B cell (primary cell): ENCODE measurements at regions not wholly inside any gene's neighbourhood (a gene's known extent, or its start where the extent isn't known, plus 50 kb on each side); places are given as distances from the start of the nearest gene placed in this dataset.

Experiments
- ATAC-seq: fragments of 200-7000 bp; cut with Tn5 transposase; one replicate; pipeline ENCODE4 v1.10.0; 2021; ENCODE audit warnings: low read depth, mild to moderate bottlenecking, moderate number of reproducible peaks, moderate library complexity
- CTCF ChIA-PET: fragments of 350-600 bp; sonication (Branson Sonifier 250); formaldehyde crosslinking; loops from one replicate; lab custom pipeline; 2021; ENCODE audit warnings: antibody characterized with exemption, inconsistent platforms; lab: Charles Lee
- POLR2A ChIA-PET: fragments of 350-600 bp; sonication (Branson Sonifier 250); formaldehyde crosslinking; loops from one replicate; lab custom pipeline; 2021; ENCODE audit warnings: antibody characterized with exemption; lab: Charles Lee
- DNase-seq: peaks from one replicate; pipeline ENCODE4 v3.0.0; 2013
- H2AFZ ChIP-seq: 2 replicates; pipeline ENCODE4 v1.6.1; 2012; ENCODE audit warnings: mild to moderate bottlenecking, low read depth, low read length; ENCODE audit not compliant: insufficient read depth, poor library complexity, severe bottlenecking
- H3K27ac ChIP-seq, 2 donors: 1 replicate in 1 of 2; 2 replicates in 1 of 2; pipeline ENCODE4 v1.5.1; 2012 to 2013; ENCODE audit warnings: low read length in 2 of 2, mild to moderate bottlenecking in 2 of 2, moderate library complexity in 1 of 2
- H3K27me3 ChIP-seq, 4 experiments: fragments of 200-600 bp in 1 of 4; sonication (generic) in 1 of 4; replicated peaks in 1 of 4; 1 replicate in 2 of 4; 2 replicates in 2 of 4; pipeline versions ENCODE4 v1.6.1 to v1.7.0; 2013 to 2016; ENCODE audit warnings: low read length in 3 of 4, mild to moderate bottlenecking in 2 of 4, mixed read lengths in 1 of 4, moderate library complexity in 1 of 4; ENCODE audit not compliant: insufficient read depth in 4 of 4, control insufficient read depth in 3 of 4; ENCODE audit errors: control extremely low read depth in 1 of 4
- H3K36me3 ChIP-seq, 2 experiments: replicated peaks in 1 of 2; 1 replicate in 1 of 2; 2 replicates in 1 of 2; pipeline versions ENCODE4 v1.6.1 to v1.7.1; 2013; ENCODE audit warnings: low read length in 1 of 2; ENCODE audit not compliant: insufficient read depth in 2 of 2, control insufficient read depth in 1 of 2; ENCODE audit errors: control extremely low read depth in 1 of 2, extremely low read depth in 1 of 2
- H3K4me1 ChIP-seq, 2 donors: fragments of 200-600 bp in 1 of 2; sonication (generic) in 1 of 2; 1 replicate in 1 of 2; 2 replicates in 1 of 2; pipeline versions ENCODE4 v1.5.1 to v1.6.1; 2013 to 2017; ENCODE audit warnings: low read length in 2 of 2; ENCODE audit not compliant: control insufficient read depth in 2 of 2, insufficient read depth in 2 of 2
- H3K4me2 ChIP-seq: replicated peaks from 2 replicates; pipeline ENCODE3; 2012; ENCODE audit warnings: mild to moderate bottlenecking, low read depth, low read length; ENCODE audit not compliant: poor library complexity, severe bottlenecking
- H3K4me3 ChIP-seq, 5 experiments: fragments of 200-600 bp in 1 of 5; sonication (generic) in 1 of 5; 1 replicate in 3 of 5; 2 replicates in 2 of 5; pipeline versions ENCODE4 v1.5.1 to v1.7.0; 2011 to 2016; ENCODE audit warnings: low read length in 4 of 5, mild to moderate bottlenecking in 4 of 5, low read depth in 2 of 5, control low read depth in 1 of 5, moderate library complexity in 1 of 5; ENCODE audit not compliant: insufficient read depth in 1 of 5; ENCODE audit errors: control extremely low read depth in 1 of 5, extremely low read depth in 1 of 5
- H3K79me2 ChIP-seq: fragments of 200-600 bp; sonication (generic); one replicate; pipeline ENCODE4 v1.6.0; 2016; ENCODE audit warnings: low read length; ENCODE audit not compliant: control insufficient read depth, insufficient read depth
- H3K9ac ChIP-seq: fragments of 200-600 bp; sonication (generic); 2 replicates; pipeline ENCODE4 v1.6.1; 2017; ENCODE audit warnings: mild to moderate bottlenecking, low read length, moderate library complexity
- H3K9me3 ChIP-seq, 3 donors: one replicate each; pipeline versions ENCODE4 v1.6.1 to v1.7.1; 2013; ENCODE audit warnings: low read length in 2 of 3; ENCODE audit not compliant: control insufficient read depth in 2 of 3, insufficient read depth in 1 of 3; ENCODE audit errors: control extremely low read depth in 1 of 3
- H4K20me1 ChIP-seq: 2 replicates; pipeline ENCODE4 v1.6.0; 2012; ENCODE audit warnings: mild to moderate bottlenecking, low read length; ENCODE audit not compliant: insufficient read depth, control insufficient read depth, poor library complexity, severe bottlenecking
- H3K27ac Mint-ChIP-seq: one replicate; pipeline ENCODE4 v1.8.0; 2021; ENCODE audit warnings: mixed read lengths
- H3K27me3 Mint-ChIP-seq: one replicate; pipeline ENCODE4 v1.8.0; 2021; ENCODE audit warnings: mixed read lengths
- H3K4me1 Mint-ChIP-seq: one replicate; pipeline ENCODE4 v1.8.0; 2021; ENCODE audit warnings: mixed read lengths
- H3K4me3 Mint-ChIP-seq: one replicate; pipeline ENCODE4 v1.8.0; 2021; ENCODE audit warnings: mixed read lengths
- H3K9me3 Mint-ChIP-seq: one replicate; pipeline ENCODE4 v1.8.0; 2022; ENCODE audit warnings: mixed read lengths; ENCODE audit not compliant: insufficient read depth
- EZH2 ChIP-seq: IDR thresholded peaks from 2 replicates; pipeline ENCODE4 v1.6.1; 2012; ENCODE audit warnings: borderline replicate concordance, low read depth, mild to moderate bottlenecking, moderate library complexity, low read length; ENCODE audit not compliant: insufficient read depth, poor library complexity, severe bottlenecking
- WGBS: methylation state at CpG from one replicate; pipeline ENCODE4 v1.1.5; 2013; ENCODE audit warnings: missing lambda C conversion rate; ENCODE audit not compliant: insufficient coverage; 5-methylcytosine and 5-hydroxymethylcytosine counted together
- intact Hi-C: fragments of 100-400 bp; cut with micrococcal nuclease; formaldehyde crosslinking; loops from one replicate; pipeline ENCODE4 v1.10.0; 2022
- TF ChIP-seq, protein P1 (sequence below): fragments of 200-600 bp; IDR thresholded peaks from one replicate; pipeline ENCODE4 v1.8.0; 2022; ENCODE audit warnings: antibody characterized with exemption, mild to moderate bottlenecking

DNA sequence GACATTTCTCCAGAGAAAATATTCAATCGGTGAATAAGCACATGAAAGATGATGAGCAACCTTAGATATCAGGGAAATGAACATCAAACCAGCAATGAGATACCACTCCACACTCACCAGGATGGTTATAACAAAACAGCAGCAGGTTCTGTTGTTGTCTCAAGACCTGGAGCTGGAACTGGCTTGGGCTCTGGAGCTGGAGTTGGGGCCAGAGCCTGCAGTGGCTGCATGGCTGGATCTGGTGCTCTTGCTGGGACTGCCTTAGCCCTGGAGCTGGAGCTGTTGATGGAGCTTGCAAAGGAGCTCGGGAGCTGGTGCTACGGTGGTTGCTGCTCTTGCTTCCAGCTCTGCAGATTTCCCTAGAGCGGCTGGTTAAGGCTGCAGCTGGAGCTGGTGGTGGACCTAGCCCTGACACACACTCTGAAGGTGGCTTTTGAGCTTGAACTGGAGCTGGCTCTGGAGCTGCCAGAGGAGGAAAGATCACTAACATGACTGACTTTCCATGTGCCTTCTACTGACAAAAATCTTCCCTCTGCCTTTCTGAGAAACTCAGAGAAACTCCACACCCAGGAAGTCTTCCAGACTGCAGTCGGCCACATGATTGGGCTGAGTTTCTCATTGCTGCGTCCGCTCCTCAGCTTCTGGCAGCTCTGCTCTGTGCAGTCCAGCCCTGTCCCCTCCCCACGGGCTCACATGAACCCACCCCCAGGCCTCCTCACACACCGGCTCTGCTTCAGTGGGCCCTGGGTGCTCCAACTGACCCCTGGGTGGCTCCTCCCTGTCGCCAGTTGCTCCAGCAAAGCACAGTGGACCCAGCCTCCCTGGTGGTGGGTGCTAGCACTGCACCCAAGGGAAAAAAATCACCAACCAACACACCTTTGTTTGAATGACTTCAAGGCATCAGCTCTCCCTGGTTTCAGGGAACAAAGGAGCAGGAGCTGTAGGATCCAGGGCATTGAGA lies 139.1 kb upstream of the FMN2 start:
- POLR2A ChIA-PET: no interaction called here
- no peaks in the 10 kb centered on the region for H3K27me3 ChIP-seq
- Mint-ChIP-seq H3K27ac (no peak overlapping the region), H3K9me3 (no peaks in the 10 kb centered on the region), H3K27me3 (no peaks in the 10 kb centered on the region), H3K4me1 (no peaks in the 10 kb centered on the region), H3K4me3 (no peak overlapping the region)
- CTCF ChIA-PET: interaction anchor here (1.1 to 3.3 kb wide), 5 partner anchors 8 to 48 kb away, joined by 3 to 16 read pairs (median 5); no protein-coding TSS in a partner anchor
- no peak overlapping the region for H3K27ac ChIP-seq
- H3K79me2 ChIP-seq: no peaks in the 10 kb centered on the region
- TF ChIP-seq EZH2: no peak
- TF ChIP-seq, protein P1, sequence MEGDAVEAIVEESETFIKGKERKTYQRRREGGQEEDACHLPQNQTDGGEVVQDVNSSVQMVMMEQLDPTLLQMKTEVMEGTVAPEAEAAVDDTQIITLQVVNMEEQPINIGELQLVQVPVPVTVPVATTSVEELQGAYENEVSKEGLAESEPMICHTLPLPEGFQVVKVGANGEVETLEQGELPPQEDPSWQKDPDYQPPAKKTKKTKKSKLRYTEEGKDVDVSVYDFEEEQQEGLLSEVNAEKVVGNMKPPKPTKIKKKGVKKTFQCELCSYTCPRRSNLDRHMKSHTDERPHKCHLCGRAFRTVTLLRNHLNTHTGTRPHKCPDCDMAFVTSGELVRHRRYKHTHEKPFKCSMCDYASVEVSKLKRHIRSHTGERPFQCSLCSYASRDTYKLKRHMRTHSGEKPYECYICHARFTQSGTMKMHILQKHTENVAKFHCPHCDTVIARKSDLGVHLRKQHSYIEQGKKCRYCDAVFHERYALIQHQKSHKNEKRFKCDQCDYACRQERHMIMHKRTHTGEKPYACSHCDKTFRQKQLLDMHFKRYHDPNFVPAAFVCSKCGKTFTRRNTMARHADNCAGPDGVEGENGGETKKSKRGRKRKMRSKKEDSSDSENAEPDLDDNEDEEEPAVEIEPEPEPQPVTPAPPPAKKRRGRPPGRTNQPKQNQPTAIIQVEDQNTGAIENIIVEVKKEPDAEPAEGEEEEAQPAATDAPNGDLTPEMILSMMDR: peak; percentile 48
- no peaks in the 10 kb centered on the region for H4K20me1 ChIP-seq
- H3K36me3 ChIP-seq: no peaks in the 10 kb centered on the region
- H3K9ac ChIP-seq: no peak overlapping the region
- no peak overlapping the region for H3K4me2 ChIP-seq
- H3K9me3 ChIP-seq: no peaks in the 10 kb centered on the region
- no peak overlapping the region for H2AFZ ChIP-seq
- H3K4me3 ChIP-seq: no peak overlapping the region
- no peak for DNase-seq
- intact Hi-C loops: no loop called here
- WGBS: 85% methylated on average over 9 of the region's 10 CpGs
- ATAC-seq: no peak
- no peaks in the 10 kb centered on the region for H3K4me1 ChIP-seq

- H3K79me2 ChIP-seq: no peaks in the 10 kb centered on the region
- 81% methylated on average over 14 of the region's 18 CpGs for whole genome bisulfite sequencing
These were observed 136.8 kb upstream of the FMN2 start for GRCh38 chr1:239954836-239955235.

More at GRCh38 chr1:239954836-239955235, 136.8 kb upstream of the FMN2 start:
- Histone ChIP-seq H3K4me3 (no peak overlapping the region), H3K9ac (no peak overlapping the region), H3K4me2 (no peak overlapping the region), H3K9me3 (no peaks in the 10 kb centered on the region), H3K36me3 (no peaks in the 10 kb centered on the region), H3K4me1 (no peaks in the 10 kb centered on the region), H3K27ac (no peak overlapping the region), H3K27me3 (no peaks in the 10 kb centered on the region), H4K20me1 (no peaks in the 10 kb centered on the region), H2AFZ (no peak overlapping the region)
- ChIA-PET CTCF (interaction anchor here (0.9 kb wide), 1 partner anchor 10 kb away, joined by 4 read pairs; no protein-coding TSS in a partner anchor), POLR2A (no interaction called here)
- TF ChIP-seq, protein P1: no peak
- no peak for TF ChIP-seq EZH2
- Mint-ChIP-seq H3K27me3 (no peaks in the 10 kb centered on the region), H3K4me1 (no peaks in the 10 kb centered on the region), H3K9me3 (no peaks in the 10 kb centered on the region), H3K27ac (no peak overlapping the region), H3K4me3 (no peak overlapping the region)
- ATAC-seq (no peak), DNase-seq (no peak)
- intact Hi-C loops: no loop called here
